ENCODE measurements at regions not wholly inside any gene's neighbourhood (a gene's known extent, or its start where the extent isn't known, plus 50 kb on each side); places are given as distances from the start of the nearest gene placed in this dataset.
"Not testable (repeated sequence)": the region's sequence is repeated elsewhere in the genome, so short reads cannot be mapped to it uniquely, and the experiment has no call there.

DNA sequence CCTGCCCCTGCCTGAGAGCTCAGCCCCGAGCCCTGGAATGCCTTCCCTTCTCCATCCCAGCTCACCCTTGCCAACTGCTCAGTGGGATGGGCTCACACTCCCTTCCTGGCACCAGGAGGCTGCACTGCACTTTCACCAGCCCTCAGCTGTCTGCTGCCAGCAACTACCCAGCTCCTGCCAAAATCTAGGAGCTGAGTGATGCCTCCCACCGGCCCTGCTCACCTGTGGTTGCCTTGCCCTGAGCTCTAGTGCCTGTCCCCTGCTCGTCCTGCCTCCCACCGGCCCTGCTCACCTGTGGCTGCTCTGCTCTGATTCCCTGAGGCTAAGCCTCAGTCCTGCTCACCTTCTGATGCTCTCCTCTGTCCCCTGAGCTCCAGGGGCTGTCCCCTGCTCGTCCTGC lies 119.8 kb downstream of the TMEM121 start:
- no peak overlapping the region for H3K4me3 ChIP-seq
- peak in 2 of 4 donors; percentile 20 to 43 for ATAC-seq
- no peak for TF ChIP-seq CTCF (IDR thresholded peaks at IDR 0.05)
- TF ChIP-seq POLR2A (IDR thresholded peaks at IDR 0.05): no peak
- no peaks in the 10 kb centered on the region for H3K4me1 ChIP-seq
- intact Hi-C loops (cut with DNase I): no loop called here
- no peaks in the 10 kb centered on the region for H3K27me3 ChIP-seq
- H3K27ac ChIP-seq: no peak overlapping the region
- H3K36me3 ChIP-seq: no peaks in the 10 kb centered on the region
- WGBS, 4 donors: 37 to 55% (median 50%) methylated on average over 4 to 5 of the region's 5 CpGs
- peak in 1 of 5 donors; percentile 55 for DNase-seq
- peaks cover 0 to 6% (median 0%) of the 10 kb centered on the region in 12 donors for H3K9me3 ChIP-seq

GRCh38 chr14:105646711-105647281 lies 120.4 kb downstream of the TMEM121 start:
- H3K4me1 ChIP-seq; H3K27me3 ChIP-seq; intact Hi-C loops (cut with DNase I); H3K9me3 ChIP-seq; H3K27ac ChIP-seq; H3K36me3 ChIP-seq; H3K4me3 ChIP-seq; ATAC-seq: not testable (repeated sequence)
- WGBS, 4 donors: 61 to 87% (median 69%) methylated on average over 6 to 7 of the region's 7 CpGs
- DNase-seq: peak in 1 of 5 donors; percentile 19

DNA sequence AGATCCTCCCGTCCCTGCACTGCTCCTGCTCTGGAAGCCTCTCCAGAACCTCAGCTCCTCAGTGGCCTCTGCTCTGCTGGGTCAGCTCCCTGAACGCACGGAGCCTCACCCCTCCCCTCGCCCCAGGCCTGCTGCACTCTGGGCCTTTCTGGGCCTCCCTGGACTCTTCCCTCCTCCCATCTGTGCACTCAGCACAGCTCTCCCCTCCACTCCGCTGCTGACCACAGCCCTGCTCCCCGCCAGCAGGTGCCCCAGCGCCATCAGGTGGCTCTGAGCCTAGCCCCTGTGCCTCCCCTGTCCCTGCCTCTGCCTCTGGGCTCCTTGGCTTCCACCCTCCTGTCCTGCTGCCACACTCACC lies 121.0 kb downstream of the TMEM121 start:
- intact Hi-C loops (cut with DNase I); ATAC-seq; H3K9me3 ChIP-seq; H3K27me3 ChIP-seq; H3K36me3 ChIP-seq; H3K4me3 ChIP-seq; H3K4me1 ChIP-seq; H3K27ac ChIP-seq: not testable (repeated sequence)
- DNase-seq: peak in 1 of 5 donors; percentile 27
- WGBS, 4 donors: 67 to 77% (median 71%) methylated on average over 7 of the region's 7 CpGs

DNA sequence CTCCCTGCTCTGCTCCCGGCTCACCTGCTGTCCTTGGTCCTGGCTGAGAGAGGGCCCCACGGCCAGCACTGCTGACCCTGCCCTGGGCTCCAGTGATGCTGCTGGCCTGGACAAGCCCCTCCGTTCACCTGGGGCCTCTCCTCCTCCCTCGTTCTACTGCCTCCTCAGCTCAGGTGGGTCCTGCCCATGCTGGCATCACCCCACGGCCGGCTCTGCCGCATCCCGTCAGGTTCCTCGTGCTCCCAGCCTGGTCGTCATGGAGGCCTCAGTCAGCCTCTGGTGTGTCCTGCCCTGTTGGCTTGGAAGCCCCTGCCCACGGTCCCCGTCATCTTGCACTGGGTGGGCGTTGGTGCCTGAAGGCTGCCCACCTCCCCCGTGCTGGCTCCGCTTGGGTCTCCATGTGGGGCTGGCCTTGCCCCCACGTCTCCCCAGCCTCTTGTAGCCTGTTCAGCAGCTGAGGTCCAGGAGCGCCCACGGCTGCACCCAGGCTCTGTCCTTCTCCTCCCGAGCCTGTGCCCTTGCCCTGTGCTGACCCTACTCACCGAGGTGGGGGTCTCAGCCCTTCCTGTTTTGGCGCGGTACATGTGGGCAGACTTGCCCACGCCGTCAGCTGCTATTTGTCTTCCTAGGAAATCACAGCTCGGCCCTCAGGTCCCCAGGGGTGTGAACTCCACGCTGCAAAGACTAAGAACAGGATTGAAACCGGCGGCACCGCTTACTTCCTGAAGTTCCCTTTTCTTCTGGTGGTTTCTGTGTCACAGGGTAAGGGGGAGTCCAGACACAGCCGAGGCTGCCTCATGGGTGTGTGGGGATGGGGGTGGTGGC lies 121.6 kb downstream of the TMEM121 start:
- no peak overlapping the region for H3K27ac ChIP-seq
- TF ChIP-seq POLR2A (IDR thresholded peaks at IDR 0.05): no peak
- no peak for TF ChIP-seq CTCF (IDR thresholded peaks at IDR 0.05)
- intact Hi-C loops (cut with DNase I): no loop called here
- H3K36me3 ChIP-seq: no peaks in the 10 kb centered on the region
- 82 to 84% (median 83%) methylated on average over 28 to 30 of the region's 30 CpGs for WGBS, 4 donors
- no peak overlapping the region for H3K4me3 ChIP-seq
- peaks cover 0 to 6% (median 0%) of the 10 kb centered on the region in 12 donors for H3K9me3 ChIP-seq
- peak in 2 of 4 donors; percentile 26 to 41 for ATAC-seq
- H3K27me3 ChIP-seq: no peaks in the 10 kb centered on the region
- DNase-seq: peak in 1 of 5 donors; percentile 49
- H3K4me1 ChIP-seq: no peaks in the 10 kb centered on the region

DNA sequence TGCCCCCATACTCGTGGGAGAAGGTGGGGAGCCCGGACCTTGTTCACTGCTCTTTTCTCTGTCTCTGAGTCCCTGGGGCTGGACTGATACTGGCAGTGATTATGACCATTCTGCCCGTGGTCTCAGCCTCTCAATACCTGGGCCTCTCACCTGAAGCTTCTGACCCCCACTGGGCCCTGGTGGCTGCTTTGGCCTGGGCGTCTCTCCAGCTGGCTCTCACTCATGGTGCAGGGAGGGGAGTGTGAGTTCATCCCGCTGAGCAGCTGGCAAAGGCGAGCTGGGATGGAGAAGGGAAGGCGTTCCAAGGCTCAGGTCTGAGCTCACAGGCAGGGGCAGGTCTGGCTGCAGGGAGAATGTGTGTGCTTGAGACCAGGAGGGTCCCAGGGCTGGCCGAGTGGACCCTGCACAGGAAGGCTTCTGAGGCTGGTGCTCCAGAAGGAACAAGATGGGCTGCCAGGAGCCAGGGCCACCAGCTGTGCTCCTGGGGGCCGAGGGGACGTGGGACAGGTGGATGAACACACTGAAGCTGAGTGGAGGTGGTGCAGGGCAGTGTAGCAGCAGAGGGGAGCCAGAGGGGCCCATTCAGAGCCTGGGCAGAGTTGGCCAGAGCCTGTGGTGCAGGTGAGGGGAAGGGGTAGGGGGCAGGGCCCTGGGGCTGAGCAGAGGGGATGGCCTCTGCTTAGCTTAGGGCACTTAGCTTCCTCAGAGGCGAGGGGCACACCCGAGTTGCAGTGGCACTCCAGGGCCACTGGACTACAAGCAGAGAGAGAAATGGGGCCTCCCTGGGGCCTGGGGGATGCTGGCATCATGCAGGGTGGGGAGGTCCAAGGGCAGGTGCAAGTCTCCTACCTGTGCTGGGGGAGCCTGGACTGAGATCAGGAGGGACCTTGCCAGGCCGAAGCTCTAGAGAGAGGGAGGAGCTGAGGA lies 122.5 kb downstream of the TMEM121 start:
- intact Hi-C loops (cut with DNase I); H3K27me3 ChIP-seq; H3K9me3 ChIP-seq; H3K4me3 ChIP-seq; H3K4me1 ChIP-seq; ATAC-seq; H3K36me3 ChIP-seq; H3K27ac ChIP-seq: not testable (repeated sequence)
- peak in 1 of 5 donors; percentile 58 for DNase-seq
- whole genome bisulfite sequencing, 4 donors: 77 to 81% (median 78%) methylated on average over 7 to 13 of the region's 13 CpGs

DNA sequence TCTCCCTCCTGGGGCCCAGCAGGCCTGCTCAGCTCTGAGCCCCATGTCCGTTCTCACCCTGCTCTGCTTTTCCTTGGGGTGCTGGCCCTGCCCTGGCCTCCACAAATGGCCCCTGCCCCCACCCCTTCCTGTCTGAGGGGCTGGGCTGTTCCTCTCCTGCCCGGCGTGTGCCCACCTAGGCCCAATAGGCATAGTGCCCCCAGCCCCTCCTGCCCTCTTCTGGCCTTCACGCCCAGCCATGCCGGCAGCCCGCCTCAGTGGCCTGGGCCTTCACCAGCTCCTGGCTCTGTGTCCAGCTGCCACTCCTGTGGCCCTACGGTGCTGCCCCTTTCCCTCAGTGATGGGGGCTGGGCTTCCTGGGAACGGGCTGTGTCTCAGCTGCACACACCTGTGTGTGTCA lies 125.9 kb downstream of the TMEM121 start:
- ATAC-seq; intact Hi-C loops (cut with DNase I); H3K27ac ChIP-seq; H3K4me1 ChIP-seq; H3K27me3 ChIP-seq; H3K36me3 ChIP-seq; H3K4me3 ChIP-seq: not testable (repeated sequence)
- DNase-seq: peak in 1 of 5 donors; percentile 42
- 71 to 87% (median 81%) methylated on average over 1 to 7 of the region's 8 CpGs; no CpG with 5 or more reads in 1 of the 4 donors for WGBS, 4 donors
- H3K9me3 ChIP-seq: peaks cover 0 to 20% (median 0%) of the 10 kb centered on the region in 12 donors

- DNase-seq; H3K4me3 ChIP-seq; H3K36me3 ChIP-seq; H3K27ac ChIP-seq; H3K27me3 ChIP-seq; H3K4me1 ChIP-seq; intact Hi-C loops (cut with DNase I); ATAC-seq: not testable (repeated sequence)
- WGBS, 4 donors: 80 to 88% (median 86%) methylated on average over 6 to 9 of the region's 9 CpGs
- peaks cover 0 to 36% (median 10%) of the 10 kb centered on the region in 12 donors for H3K9me3 ChIP-seq
Observed at GRCh38 chr14:105653921-105654320, 127.5 kb downstream of the TMEM121 start.

DNA sequence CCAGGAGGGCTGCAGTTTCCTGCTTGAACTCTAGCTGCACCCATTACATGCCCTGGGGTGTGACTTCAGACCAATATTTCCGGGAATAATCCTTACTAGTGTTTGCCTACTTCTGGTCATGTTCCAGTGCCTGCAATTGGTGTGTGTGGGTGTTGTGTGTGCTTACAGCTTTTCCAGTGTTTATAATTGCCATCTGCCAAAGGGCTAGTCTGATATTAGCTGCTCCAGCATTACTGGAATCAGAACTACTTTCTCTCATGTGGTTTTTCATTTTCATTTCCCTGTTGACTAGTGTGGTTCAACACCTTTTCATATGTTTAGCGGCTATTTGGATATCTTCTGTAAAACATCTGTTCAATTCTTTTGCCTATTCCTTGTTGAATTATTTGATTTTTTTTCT lies 132.9 kb downstream of the TMEM121 start:
- ATAC-seq: not testable (repeated sequence)
- WGBS, 4 donors: 78 to 91% (median 81%) methylated on average over 2 of the region's 2 CpGs

More for the DNA sequence above, 132.9 kb downstream of the TMEM121 start:
- H3K27me3 ChIP-seq; H3K4me3 ChIP-seq; H3K27ac ChIP-seq; intact Hi-C loops (cut with DNase I); H3K4me1 ChIP-seq; H3K36me3 ChIP-seq; DNase-seq: not testable (repeated sequence)
- peaks cover 0 to 45% (median 12%) of the 10 kb centered on the region in 12 donors for H3K9me3 ChIP-seq

All from heart left ventricle (tissue), 16 donors.